SJSA1 (cell line): ENCODE measurements at regions not wholly inside any gene's neighbourhood (a gene's known extent, or its start where the extent isn't known, plus 50 kb on each side); places are given as distances from the start of the nearest gene placed in this dataset.
A peak's percentile ranks its signal among the peaks of the same experiment; 100 is the strongest.
"Not testable (repeated sequence)": the region's sequence is repeated elsewhere in the genome, so short reads cannot be mapped to it uniquely, and the experiment has no call there.

Source experiments
- DNase-seq, 2 experiments: peaks; one replicate each; pipeline ENCODE4 v3.0.0-alpha.2; 2015 to 2020; ENCODE audit warnings: low spot score in 2 of 2, low read depth in 1 of 2
- H3K27ac ChIP-seq: fragments of 250-450 bp; sonication (Bioruptor Pico); 2 replicates; pipeline ENCODE4 v1.5.1; 2020; ENCODE audit warnings: mild to moderate bottlenecking, moderate library complexity
- H3K27me3 ChIP-seq: fragments of 250-450 bp; sonication (Bioruptor Pico); replicated peaks from 2 replicates; pipeline ENCODE4 v1.5.1; 2020; ENCODE audit warnings: mild to moderate bottlenecking, moderate library complexity
- H3K36me3 ChIP-seq: fragments of 250-450 bp; sonication (Bioruptor Pico); 2 replicates; pipeline ENCODE4 v1.5.1; 2020; ENCODE audit warnings: mild to moderate bottlenecking
- H3K4me1 ChIP-seq: fragments of 250-450 bp; sonication (Bioruptor Pico); replicated peaks from 2 replicates; pipeline ENCODE4 v1.6.1; 2021; ENCODE audit warnings: mild to moderate bottlenecking
- H3K4me3 ChIP-seq: fragments of 250-450 bp; sonication (Bioruptor Pico); 2 replicates; pipeline ENCODE4 v1.5.1; 2020; ENCODE audit warnings: mild to moderate bottlenecking
- H3K9me3 ChIP-seq: fragments of 250-450 bp; sonication (Bioruptor Pico); replicated peaks from 2 replicates; pipeline ENCODE4 v1.5.1; 2020; ENCODE audit warnings: mild to moderate bottlenecking

- Histone ChIP-seq H3K9me3 (no peaks in the 10 kb centered on the region), H3K27ac (no peak overlapping the region), H3K36me3 (no peaks in the 10 kb centered on the region), H3K4me3 (no peak overlapping the region), H3K4me1 (no peaks in the 10 kb centered on the region), H3K27me3 (no peaks in the 10 kb centered on the region)
- DNase-seq = no peak
Measured at GRCh38 chrX:109077788-109078187, 341.4 kb upstream of the IRS4 start.

- not testable (repeated sequence) for H3K36me3 ChIP-seq, H3K4me1 ChIP-seq, H3K27ac ChIP-seq, H3K4me3 ChIP-seq, H3K9me3 ChIP-seq, H3K27me3 ChIP-seq
- peak in 1 of 2 experiments; percentile 0 for DNase-seq
Measured at GRCh38 chrX:109054181-109054581, 317.8 kb upstream of the IRS4 start.

GRCh38 chrX:109049903-109050302 lies 313.5 kb upstream of the IRS4 start:
- H3K27me3 ChIP-seq = no peaks in the 10 kb centered on the region
- no peak for DNase-seq
- no peaks in the 10 kb centered on the region for H3K36me3 ChIP-seq
- no peak overlapping the region for H3K27ac ChIP-seq
- no peak overlapping the region for H3K4me3 ChIP-seq
- no peaks in the 10 kb centered on the region for H3K9me3 ChIP-seq
- H3K4me1 ChIP-seq = no peaks in the 10 kb centered on the region

GRCh38 chrX:109049416-109049815 lies 313.1 kb upstream of the IRS4 start:
- DNase-seq = no peak
- Histone ChIP-seq H3K4me3 (no peak overlapping the region), H3K4me1 (no peaks in the 10 kb centered on the region), H3K36me3 (no peaks in the 10 kb centered on the region), H3K9me3 (no peaks in the 10 kb centered on the region), H3K27me3 (no peaks in the 10 kb centered on the region), H3K27ac (no peak overlapping the region)

- Histone ChIP-seq H3K27ac (no peak overlapping the region), H3K9me3 (no peaks in the 10 kb centered on the region)
- no peak for DNase-seq
Measured at GRCh38 chrX:109040057-109040456, 303.7 kb upstream of the IRS4 start.

GRCh38 chrX:109036624-109037023 lies 300.3 kb upstream of the IRS4 start:
- no peak overlapping the region for H3K27ac ChIP-seq

More at GRCh38 chrX:109040057-109040456, 303.7 kb upstream of the IRS4 start:
- no peaks in the 10 kb centered on the region for H3K36me3 ChIP-seq
- H3K27me3 ChIP-seq = no peaks in the 10 kb centered on the region
- no peak overlapping the region for H3K4me3 ChIP-seq
- no peaks in the 10 kb centered on the region for H3K4me1 ChIP-seq

GRCh38 chrX:108993909-108994308 lies 257.5 kb upstream of the IRS4 start:
- H3K27ac ChIP-seq = no peak overlapping the region
- H3K36me3 ChIP-seq = no peaks in the 10 kb centered on the region
- H3K27me3 ChIP-seq = no peaks in the 10 kb centered on the region
- H3K4me1 ChIP-seq = no peaks in the 10 kb centered on the region
- no peak for DNase-seq
- no peaks in the 10 kb centered on the region for H3K9me3 ChIP-seq
- no peak overlapping the region for H3K4me3 ChIP-seq

More at GRCh38 chrX:109036624-109037023, 300.3 kb upstream of the IRS4 start:
- H3K4me3 ChIP-seq = no peak overlapping the region
- no peak for DNase-seq
- no peaks in the 10 kb centered on the region for H3K27me3 ChIP-seq
- no peaks in the 10 kb centered on the region for H3K4me1 ChIP-seq
- H3K9me3 ChIP-seq = no peaks in the 10 kb centered on the region
- H3K36me3 ChIP-seq = no peaks in the 10 kb centered on the region

- not testable (repeated sequence) for H3K36me3 ChIP-seq, DNase-seq, H3K27ac ChIP-seq
Measured at GRCh38 chrX:108972899-108973298, 236.5 kb upstream of the IRS4 start.

GRCh38 chrX:108947205-108947604 lies 210.8 kb upstream of the IRS4 start:
- Histone ChIP-seq H3K27ac (no peak overlapping the region), H3K4me3 (no peak overlapping the region), H3K4me1 (no peaks in the 10 kb centered on the region), H3K27me3 (no peaks in the 10 kb centered on the region), H3K36me3 (no peaks in the 10 kb centered on the region), H3K9me3 (no peaks in the 10 kb centered on the region)
- no peak for DNase-seq

More at GRCh38 chrX:108972899-108973298, 236.5 kb upstream of the IRS4 start:
- H3K9me3 ChIP-seq, H3K27me3 ChIP-seq, H3K4me3 ChIP-seq, H3K4me1 ChIP-seq: not testable (repeated sequence)

GRCh38 chrX:108946531-108946930 lies 210.2 kb upstream of the IRS4 start:
- H3K4me3 ChIP-seq = no peak overlapping the region
- no peaks in the 10 kb centered on the region for H3K4me1 ChIP-seq
- H3K27me3 ChIP-seq = no peaks in the 10 kb centered on the region
- H3K9me3 ChIP-seq = no peaks in the 10 kb centered on the region
- H3K27ac ChIP-seq = no peak overlapping the region
- DNase-seq = no peak
- no peaks in the 10 kb centered on the region for H3K36me3 ChIP-seq

- H3K9me3 ChIP-seq = no peaks in the 10 kb centered on the region
- no peaks in the 10 kb centered on the region for H3K36me3 ChIP-seq
- DNase-seq = no peak
- no peak overlapping the region for H3K27ac ChIP-seq
- no peaks in the 10 kb centered on the region for H3K4me1 ChIP-seq
- H3K4me3 ChIP-seq = no peak overlapping the region
- H3K27me3 ChIP-seq = no peaks in the 10 kb centered on the region
Measured at GRCh38 chrX:108945883-108946523, 209.6 kb upstream of the IRS4 start.

- Histone ChIP-seq H3K27ac (no peak overlapping the region), H3K36me3 (no peaks in the 10 kb centered on the region), H3K4me3 (no peak overlapping the region), H3K4me1 (no peaks in the 10 kb centered on the region), H3K27me3 (no peaks in the 10 kb centered on the region), H3K9me3 (no peaks in the 10 kb centered on the region)
- no peak for DNase-seq
Measured at GRCh38 chrX:108914791-108915190, 178.4 kb upstream of the IRS4 start.

GRCh38 chrX:108903831-108904230 lies 167.5 kb upstream of the IRS4 start:
- H3K27me3 ChIP-seq, H3K4me3 ChIP-seq, H3K9me3 ChIP-seq, DNase-seq, H3K4me1 ChIP-seq, H3K36me3 ChIP-seq, H3K27ac ChIP-seq: not testable (repeated sequence)

GRCh38 chrX:108900333-108900732 lies 164.0 kb upstream of the IRS4 start:
- Histone ChIP-seq H3K27me3 (no peaks in the 10 kb centered on the region), H3K27ac (no peak overlapping the region), H3K36me3 (no peaks in the 10 kb centered on the region), H3K9me3 (no peaks in the 10 kb centered on the region), H3K4me3 (no peak overlapping the region), H3K4me1 (no peaks in the 10 kb centered on the region)
- no peak for DNase-seq

GRCh38 chrX:108896349-108896748 lies 160.0 kb upstream of the IRS4 start:
- H3K9me3 ChIP-seq, H3K36me3 ChIP-seq, H3K27ac ChIP-seq, DNase-seq, H3K27me3 ChIP-seq, H3K4me1 ChIP-seq, H3K4me3 ChIP-seq: not testable (repeated sequence)
